ENCODE measurements at regions not wholly inside any gene's neighbourhood (a gene's known extent, or its start where the extent isn't known, plus 50 kb on each side); places are given as distances from the start of the nearest gene placed in this dataset.

DNA sequence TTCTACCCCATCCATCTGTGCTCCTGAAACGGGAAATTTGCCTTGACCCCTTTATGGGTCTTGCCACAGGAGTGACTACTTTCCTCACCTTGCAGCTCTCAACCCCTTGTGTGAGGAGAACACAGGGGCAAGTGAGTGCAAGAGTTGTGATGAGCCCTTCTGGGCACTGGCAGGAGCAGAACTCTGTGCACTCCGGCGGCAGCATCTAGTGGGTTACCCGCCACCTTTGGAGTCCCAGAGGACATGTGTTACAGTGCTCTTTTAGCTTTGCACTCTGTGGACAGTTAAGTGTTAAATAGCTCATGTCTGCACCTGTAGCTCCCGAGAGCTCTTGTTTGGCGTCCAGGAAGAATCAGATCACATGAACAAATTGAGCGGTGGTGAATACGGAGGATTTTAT lies 940.2 kb downstream of the GRIK2 start:
- DNase-seq: no peak

GRCh38 chr6:102327697-102328225 lies 934.3 kb downstream of the GRIK2 start:
- no peak for DNase-seq

DNA sequence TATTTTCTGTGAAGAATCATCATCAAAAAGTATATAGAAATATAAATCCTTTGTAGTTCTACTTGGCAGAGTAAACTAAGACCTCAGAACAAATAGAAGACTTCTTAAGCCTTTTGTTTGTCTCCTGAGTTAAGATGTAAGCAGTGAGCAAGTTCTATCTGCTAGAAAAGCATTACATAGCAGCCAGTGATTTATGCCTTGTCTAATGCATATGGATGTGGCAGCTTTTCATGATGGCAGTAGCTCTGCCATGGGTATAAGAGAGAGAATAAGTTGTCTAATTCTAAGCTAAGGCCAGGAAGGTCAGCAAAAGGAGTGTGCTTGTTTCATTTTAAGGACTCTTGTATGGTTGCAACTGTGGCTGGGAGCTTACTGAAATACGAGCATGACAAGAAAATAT lies 920.2 kb downstream of the GRIK2 start:
- DNase-seq: no peak

DNA sequence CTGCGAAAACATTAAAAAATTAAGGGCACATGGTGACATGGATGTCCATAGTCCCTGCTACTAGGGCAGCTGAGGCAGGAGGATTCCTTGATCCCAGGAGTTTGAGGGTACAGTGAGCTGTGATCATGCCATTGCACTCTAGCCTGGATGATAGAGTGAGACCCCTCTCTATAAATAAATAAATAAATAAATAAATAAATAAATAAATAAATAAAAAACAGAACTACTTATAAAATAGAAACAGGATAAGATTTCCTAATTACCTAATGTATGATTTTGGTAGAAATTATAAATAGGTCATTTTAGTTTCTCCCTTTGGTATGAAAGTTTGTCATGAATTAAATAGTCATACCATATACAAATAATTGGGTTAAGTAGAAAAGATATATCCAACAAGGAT lies 916.2 kb downstream of the GRIK2 start:
- no peak for DNase-seq

GRCh38 chr6:102300350-102300749 lies 906.8 kb downstream of the GRIK2 start:
- no peak for DNase-seq

DNA sequence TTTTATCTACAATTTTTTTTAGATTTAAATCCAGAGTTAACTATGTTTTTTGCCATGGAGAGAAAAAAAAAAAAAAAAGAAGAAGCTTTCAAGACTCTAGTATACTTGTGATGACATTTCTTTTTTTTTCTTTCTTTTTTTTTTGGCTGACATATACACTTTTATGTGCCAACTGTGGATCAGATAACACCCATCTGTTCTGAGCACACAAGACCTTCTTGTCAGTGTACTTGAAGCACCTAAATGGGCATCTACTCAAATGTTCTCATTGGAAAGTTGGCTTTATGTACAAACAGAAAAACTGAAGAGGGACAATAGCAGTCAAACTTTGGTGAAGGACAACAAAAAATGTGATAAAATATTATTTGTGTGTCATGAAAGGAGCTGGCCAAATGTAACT lies 904.5 kb downstream of the GRIK2 start:
- DNase-seq: no peak
